Natural killer cell (primary cell): ENCODE measurements at regions not wholly inside any gene's neighbourhood (a gene's known extent, or its start where the extent isn't known, plus 50 kb on each side); places are given as distances from the start of the nearest gene placed in this dataset.

Source experiments
- ATAC-seq, 3 donors: fragments of 150-1000 bp in 2 of 3; fragments of 200-7000 bp in 1 of 3; cut with Tn5 transposase; 1 replicate in 1 of 3; 2 replicates in 2 of 3; pipeline ENCODE4 v1.10.0; 2021; ENCODE audit warnings: mild to moderate bottlenecking in 2 of 3, moderate library complexity in 2 of 3
- DNase-seq, 2 donors: peaks; one replicate each; pipeline versions ENCODE4 v3.0.0 to v3.0.0-alpha.2; 2013 to 2021; ENCODE audit warnings: mixed read lengths in 1 of 2
- H3K27ac ChIP-seq: one replicate; pipeline ENCODE4 v1.5.1; 2013; ENCODE audit warnings: mild to moderate bottlenecking, low read length
- H3K27me3 ChIP-seq: one replicate; pipeline ENCODE4 v1.6.1; 2013; ENCODE audit warnings: low read length; ENCODE audit not compliant: control insufficient read depth, insufficient read depth
- H3K36me3 ChIP-seq: one replicate; pipeline ENCODE4 v1.6.1; 2013; ENCODE audit warnings: low read length; ENCODE audit not compliant: control insufficient read depth, insufficient read depth
- H3K4me1 ChIP-seq: one replicate; pipeline ENCODE4 v1.6.1; 2013; ENCODE audit warnings: low read length; ENCODE audit not compliant: control insufficient read depth, insufficient read depth
- H3K4me3 ChIP-seq: one replicate; pipeline ENCODE4 v1.5.1; 2013; ENCODE audit warnings: low read length
- H3K9me3 ChIP-seq: one replicate; pipeline ENCODE4 v1.6.1; 2013; ENCODE audit warnings: low read length; ENCODE audit not compliant: control insufficient read depth, insufficient read depth
- H3K27ac Mint-ChIP-seq, 2 donors: one replicate each; pipeline ENCODE4 v1.8.0; 2022; ENCODE audit warnings: mild to moderate bottlenecking in 2 of 2, mixed read lengths in 2 of 2, moderate library complexity in 1 of 2
- H3K27me3 Mint-ChIP-seq, 2 donors: one replicate each; pipeline ENCODE4 v1.8.0; 2022; ENCODE audit warnings: low read depth in 2 of 2, mixed read lengths in 2 of 2
- H3K36me3 Mint-ChIP-seq: one replicate; pipeline ENCODE4 v1.8.0; 2022; ENCODE audit warnings: mixed read lengths
- H3K4me1 Mint-ChIP-seq, 2 donors: one replicate each; pipeline ENCODE4 v1.8.0; 2022; ENCODE audit warnings: mixed read lengths in 2 of 2
- H3K4me3 Mint-ChIP-seq: one replicate; pipeline ENCODE4 v1.8.0; 2022; ENCODE audit warnings: mild to moderate bottlenecking, moderate library complexity, mixed read lengths
- H3K9me3 Mint-ChIP-seq, 2 donors: one replicate each; pipeline ENCODE4 v1.8.0; 2022; ENCODE audit warnings: mixed read lengths in 2 of 2
- CTCF ChIP-seq: fragments of 200-600 bp; IDR thresholded peaks from one replicate; pipeline ENCODE4 v1.8.0; 2022; ENCODE audit warnings: antibody characterized with exemption
- WGBS: methylation state at CpG from one replicate; pipeline ENCODE4 v1.1.7; 2013; ENCODE audit warnings: missing lambda C conversion rate; ENCODE audit not compliant: insufficient coverage; 5-methylcytosine and 5-hydroxymethylcytosine counted together
- intact Hi-C: fragments of 100-400 bp; cut with micrococcal nuclease; formaldehyde crosslinking; loops from one replicate; pipeline ENCODE4 v1.14.2; 2022

DNA sequence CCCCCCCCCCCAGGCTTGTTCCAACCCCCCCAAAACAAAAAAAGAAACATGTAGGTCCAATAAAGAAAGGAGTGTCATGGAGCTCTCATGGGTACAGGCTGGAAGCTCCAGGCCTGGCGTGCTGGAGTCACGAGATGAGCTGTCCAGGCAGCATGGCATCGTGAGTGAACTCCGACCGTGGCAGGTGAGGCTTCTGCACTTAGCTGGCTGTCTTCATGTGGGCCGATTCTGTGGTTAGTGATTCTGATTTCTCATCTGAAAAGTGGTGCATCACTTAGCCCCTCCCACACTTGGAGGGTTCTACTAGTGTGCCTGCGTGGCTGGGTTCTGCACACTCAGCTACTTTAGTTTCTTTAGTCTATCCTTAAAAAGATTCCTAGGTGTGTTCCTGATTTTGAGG lies 126.4 kb upstream of the MGAT5 start:
- intact Hi-C loops = loop anchor here (10.0 kb wide), 1 partner anchor 537 kb away; no protein-coding TSS in a partner anchor
- Histone ChIP-seq H3K27ac (no peak overlapping the region), H3K4me3 (no peak overlapping the region), H3K36me3 (peaks cover 3% of the 10 kb centered on the region), H3K9me3 (no peaks in the 10 kb centered on the region), H3K27me3 (no peaks in the 10 kb centered on the region), H3K4me1 (peaks cover 47% of the 10 kb centered on the region)
- WGBS = 11% methylated on average over 7 of the region's 7 CpGs
- Mint-ChIP-seq H3K36me3 (no peaks in the 10 kb centered on the region), H3K4me3 (peak overlapping the region; percentile 60), H3K4me1 (peaks cover 64 to 66% of the 10 kb centered on the region in 2 donors), H3K9me3 (no peaks in the 10 kb centered on the region), H3K27ac (peak overlapping the region; percentile 51 to 63), H3K27me3 (no peaks in the 10 kb centered on the region)
- no peak for TF ChIP-seq CTCF
- DNase-seq = peak in 1 of 2 donors; percentile 64
- peak in 2 of 3 donors; percentile 62 to 72 for ATAC-seq

GRCh38 chr2:134128746-134129145 lies 125.1 kb upstream of the MGAT5 start:
- Histone ChIP-seq H3K27ac (peak overlapping the region; percentile 19), H3K9me3 (no peaks in the 10 kb centered on the region), H3K4me3 (no peak overlapping the region), H3K27me3 (no peaks in the 10 kb centered on the region), H3K4me1 (peaks cover 42% of the 10 kb centered on the region), H3K36me3 (peaks cover 3% of the 10 kb centered on the region)
- ATAC-seq = peak; percentile 39 to 72 (median 52)
- peaks cover 52 to 62% of the 10 kb centered on the region in 2 donors for H3K4me1 Mint-ChIP-seq
- no peak for TF ChIP-seq CTCF
- no peak for DNase-seq
- H3K4me3 Mint-ChIP-seq = peak overlapping the region; percentile 60
- H3K27me3 Mint-ChIP-seq = no peaks in the 10 kb centered on the region
- H3K36me3 Mint-ChIP-seq = no peaks in the 10 kb centered on the region
- peak overlapping the region; percentile 40 to 57 for H3K27ac Mint-ChIP-seq
- intact Hi-C loops = loop anchor here (10.0 kb wide), 1 partner anchor 536 kb away; no protein-coding TSS in a partner anchor
- WGBS = 48% methylated on average over 6 of the region's 6 CpGs
- H3K9me3 Mint-ChIP-seq = no peaks in the 10 kb centered on the region

DNA sequence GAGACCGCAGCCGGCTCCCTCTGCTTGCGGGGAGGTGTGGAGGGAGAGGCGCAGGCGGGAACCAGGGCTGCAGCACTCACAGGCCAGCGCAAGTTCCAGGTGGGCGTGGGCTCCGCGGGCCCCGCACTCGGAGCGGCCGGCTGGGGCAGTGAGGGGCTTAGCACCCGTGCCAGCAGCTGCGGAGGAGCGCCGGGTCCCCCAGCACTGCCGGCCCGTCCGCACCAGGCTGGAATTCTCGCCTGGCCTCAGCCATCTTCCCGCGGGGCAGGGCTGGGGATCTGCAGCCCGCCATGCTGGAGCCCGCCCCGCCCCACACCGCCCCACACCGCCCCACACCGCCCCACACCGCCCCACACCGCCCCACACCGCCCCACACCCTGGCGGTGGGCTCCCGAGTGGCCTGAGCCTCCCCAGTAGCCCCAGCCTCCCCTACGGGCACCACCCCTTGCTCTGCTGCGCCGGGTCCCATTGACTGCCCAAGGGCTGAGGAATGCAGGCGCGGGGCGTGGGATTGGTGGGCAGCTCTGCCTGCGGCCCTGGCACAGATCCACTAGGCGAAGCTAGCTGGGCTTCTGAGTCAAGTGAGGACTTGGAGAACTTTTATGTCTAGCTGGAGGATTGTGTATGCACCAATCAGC lies 123.9 kb upstream of the MGAT5 start:
- Histone ChIP-seq H3K36me3 (peaks cover 3% of the 10 kb centered on the region), H3K27ac (no peak overlapping the region), H3K9me3 (no peaks in the 10 kb centered on the region), H3K27me3 (no peaks in the 10 kb centered on the region), H3K4me3 (no peak overlapping the region), H3K4me1 (peaks cover 37% of the 10 kb centered on the region)
- Mint-ChIP-seq H3K4me1 (peaks cover 50 to 59% of the 10 kb centered on the region in 2 donors), H3K36me3 (no peaks in the 10 kb centered on the region), H3K9me3 (no peaks in the 10 kb centered on the region), H3K27ac (no peak overlapping the region), H3K27me3 (no peaks in the 10 kb centered on the region), H3K4me3 (no peak overlapping the region)
- no peak for TF ChIP-seq CTCF
- intact Hi-C loops = loop anchor here (10.0 kb wide), 1 partner anchor 535 kb away; no protein-coding TSS in a partner anchor
- ATAC-seq (no peak), DNase-seq (no peak)
- WGBS = 97% methylated on average over 40 of the region's 42 CpGs
